Left colon (tissue), 2 donors: ENCODE measurements at regions not wholly inside any gene's neighbourhood (a gene's known extent, or its start where the extent isn't known, plus 50 kb on each side); places are given as distances from the start of the nearest gene placed in this dataset.
A peak's percentile ranks its signal among the peaks of the same experiment; 100 is the strongest.

Experiments used
- ATAC-seq: fragments of 200-7000 bp; cut with Tn5 transposase; one replicate; pipeline ENCODE4 v1.9.1; 2020; ENCODE audit warnings: mild to moderate bottlenecking, moderate library complexity
- DNase-seq, 2 donors: peaks; one replicate each; pipeline ENCODE4 v3.0.0-alpha.2; 2020
- intact Hi-C, 2 donors: fragments of 100-400 bp; cut with DNase I in 1 of 2; cut with micrococcal nuclease in 1 of 2; formaldehyde crosslinking; loops; one replicate each; pipeline versions ENCODE4 v1.11.2 to v1.14.0; 2022; cut with DNase I, micrococcal nuclease
- donor health status: DM: no; HTN: no; CAD: no.
- donor health status: DM: yes; HTN: yes; CAD: no.

GRCh38 chr3:94714194-94714593, 651.3 kb downstream of the NSUN3 start:
- intact Hi-C loops, result no loop called here
- no peak for DNase-seq
- no peak for ATAC-seq

GRCh38 chr3:94716326-94717018, 653.6 kb downstream of the NSUN3 start:
- DNase-seq, result peak in 1 of 2 donors; percentile 15
- ATAC-seq, result peak; percentile 79
- intact Hi-C loops, result no loop called here

GRCh38 chr3:94734206-94734605, 671.3 kb downstream of the NSUN3 start:
- DNase-seq (no peak), ATAC-seq (no peak)
- intact Hi-C loops, result no loop called here

- ATAC-seq (no peak), DNase-seq (no peak)
- intact Hi-C loops, result no loop called here
Measured at GRCh38 chr3:94735354-94735753, 672.5 kb downstream of the NSUN3 start.

- ATAC-seq, result no peak
- intact Hi-C loops, result no loop called here
- no peak for DNase-seq
Measured at GRCh38 chr3:94737116-94737515, 674.3 kb downstream of the NSUN3 start.

- intact Hi-C loops, result no loop called here
- ATAC-seq, result no peak
- no peak for DNase-seq
Measured at GRCh38 chr3:94739420-94739819, 676.6 kb downstream of the NSUN3 start.

- ATAC-seq (no peak), DNase-seq (no peak)
- intact Hi-C loops, result no loop called here
Measured at GRCh38 chr3:94758751-94759150, 695.9 kb downstream of the NSUN3 start.

GRCh38 chr3:94772402-94772801, 709.5 kb downstream of the NSUN3 start:
- DNase-seq, result no peak
- ATAC-seq, result no peak
- intact Hi-C loops, result no loop called here

- no peak for ATAC-seq
- DNase-seq, result no peak
- intact Hi-C loops, result no loop called here
Measured at GRCh38 chr3:94775746-94776145, 712.9 kb downstream of the NSUN3 start.

- ATAC-seq (no peak), DNase-seq (no peak)
- intact Hi-C loops, result no loop called here
Measured at GRCh38 chr3:94776401-94776915, 713.6 kb downstream of the NSUN3 start.

- no peak for ATAC-seq
- DNase-seq, result no peak
- intact Hi-C loops, result no loop called here
Measured at GRCh38 chr3:94778289-94778688, 715.4 kb downstream of the NSUN3 start.

- intact Hi-C loops, result no loop called here
- DNase-seq (no peak), ATAC-seq (no peak)
Measured at GRCh38 chr3:94778814-94779494, 716.1 kb downstream of the NSUN3 start.

- no peak for DNase-seq
- intact Hi-C loops, result no loop called here
- no peak for ATAC-seq
Measured at GRCh38 chr3:94779699-94780098, 716.8 kb downstream of the NSUN3 start.

GRCh38 chr3:94784274-94784673, 721.4 kb downstream of the NSUN3 start:
- ATAC-seq, result no peak

GRCh38 chr3:94787066-94787465, 724.2 kb downstream of the NSUN3 start:
- no peak for DNase-seq
- ATAC-seq, result no peak
- intact Hi-C loops, result no loop called here

More at GRCh38 chr3:94784274-94784673, 721.4 kb downstream of the NSUN3 start:
- intact Hi-C loops, result no loop called here
- no peak for DNase-seq

- intact Hi-C loops, result no loop called here
- DNase-seq, result no peak
- ATAC-seq, result no peak
Measured at GRCh38 chr3:94787734-94788270, 724.9 kb downstream of the NSUN3 start.

- no peak for DNase-seq
- no peak for ATAC-seq
- intact Hi-C loops, result no loop called here
Measured at GRCh38 chr3:94794563-94794962, 731.7 kb downstream of the NSUN3 start.

GRCh38 chr3:94799420-94800060, 736.7 kb downstream of the NSUN3 start:
- intact Hi-C loops, result no loop called here
- no peak for ATAC-seq
- DNase-seq, result no peak

GRCh38 chr3:94811836-94812235, 749.0 kb downstream of the NSUN3 start:
- DNase-seq (no peak), ATAC-seq (no peak)
- intact Hi-C loops, result no loop called here

- intact Hi-C loops, result no loop called here
- no peak for DNase-seq
- no peak for ATAC-seq
Measured at GRCh38 chr3:94821241-94821640, 758.4 kb downstream of the NSUN3 start.
